ENCODE measurements at regions not wholly inside any gene's neighbourhood (a gene's known extent, or its start where the extent isn't known, plus 50 kb on each side); places are given as distances from the start of the nearest gene placed in this dataset.
A peak's percentile ranks its signal among the peaks of the same experiment; 100 is the strongest.

- DNase-seq, result no peak
Measured at GRCh38 chr12:60935981-60936761, 1324.0 kb upstream of the USP15 start.

DNA sequence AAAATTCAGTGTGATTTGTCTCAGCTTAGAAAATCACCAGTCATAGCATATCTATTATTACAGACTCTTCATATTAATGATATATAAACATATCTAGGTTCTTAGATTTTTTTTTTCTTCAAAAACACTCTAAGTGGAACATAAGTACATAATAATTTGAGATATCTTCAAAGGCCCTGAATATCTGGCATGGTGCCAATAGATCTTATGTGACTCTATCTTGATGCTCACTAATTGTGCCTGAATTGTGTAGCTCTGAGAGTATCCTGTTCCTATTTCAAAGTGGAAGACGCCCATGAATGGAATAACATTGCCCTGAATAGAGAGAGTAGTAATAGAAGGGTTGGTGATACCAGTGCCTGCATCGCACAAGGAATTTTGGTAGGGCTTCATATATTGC, 1312.7 kb upstream of the USP15 start:
- DNase-seq, result no peak

DNA sequence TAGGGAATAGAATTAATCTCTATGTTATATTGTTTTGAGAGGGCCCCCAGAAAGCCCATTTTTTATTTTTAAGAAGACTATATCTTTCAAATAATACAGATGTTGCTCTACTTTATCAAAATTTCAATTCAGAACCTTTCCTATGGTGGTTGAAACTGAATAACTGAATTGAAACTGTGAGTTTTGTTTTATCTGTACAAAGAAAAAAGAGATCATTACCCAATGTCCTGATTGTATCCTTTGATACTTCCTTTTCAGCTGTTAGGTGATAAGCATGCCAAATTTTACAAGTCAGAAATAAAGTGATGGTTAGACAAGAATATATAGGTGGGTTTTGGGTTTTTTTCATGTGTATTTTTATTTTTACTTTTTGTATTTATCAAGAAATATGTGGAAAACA, 1293.1 kb upstream of the USP15 start:
- no peak for DNase-seq

DNA sequence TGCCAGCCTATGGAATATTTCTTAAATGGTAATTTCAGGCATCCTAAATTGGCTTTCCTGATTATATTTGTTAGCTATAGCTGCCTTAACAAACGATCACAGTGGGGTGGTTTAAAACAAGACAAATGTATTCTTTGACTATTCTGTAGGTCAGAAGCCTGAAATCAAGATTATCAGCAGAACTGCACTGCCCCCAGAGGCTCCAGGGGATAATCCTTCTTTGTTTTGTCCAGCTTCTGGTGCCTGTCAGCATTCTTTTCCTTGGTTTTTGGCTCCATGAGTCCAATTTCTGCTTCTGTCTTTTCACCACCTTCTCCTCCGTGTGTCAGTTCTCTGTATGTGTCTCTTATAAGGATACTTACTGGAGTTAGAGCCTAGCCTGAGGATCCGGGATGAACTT, 1282.2 kb upstream of the USP15 start:
- DNase-seq, result peak in 1 of 2 experiments; percentile 8

- DNase-seq, result no peak
Measured at GRCh38 chr12:60980558-60980957, 1279.6 kb upstream of the USP15 start.

DNA sequence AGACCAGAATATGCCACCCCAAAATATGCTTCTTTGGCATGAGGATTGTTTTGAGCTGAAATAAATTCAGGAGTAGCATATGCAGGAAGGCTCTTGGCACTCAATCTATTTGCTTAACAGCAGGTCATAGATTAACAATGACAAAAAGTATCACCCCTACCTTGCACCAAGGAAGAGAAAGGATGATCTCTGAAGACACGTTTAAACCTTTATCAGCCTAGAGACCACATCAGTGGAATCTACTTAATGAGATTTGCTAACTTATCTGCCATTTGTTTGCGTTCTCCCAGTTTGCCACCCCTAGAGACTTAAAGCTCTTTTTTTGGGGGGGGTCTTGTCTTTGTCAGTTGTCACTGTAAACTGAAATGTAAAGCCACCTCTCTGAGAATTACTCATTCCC, 1278.7 kb upstream of the USP15 start:
- DNase-seq, result no peak

GRCh38 chr12:60992087-60992486, 1268.1 kb upstream of the USP15 start:
- DNase-seq, result no peak

GRCh38 chr12:60995256-60995825, 1264.9 kb upstream of the USP15 start:
- no peak for DNase-seq

DNA sequence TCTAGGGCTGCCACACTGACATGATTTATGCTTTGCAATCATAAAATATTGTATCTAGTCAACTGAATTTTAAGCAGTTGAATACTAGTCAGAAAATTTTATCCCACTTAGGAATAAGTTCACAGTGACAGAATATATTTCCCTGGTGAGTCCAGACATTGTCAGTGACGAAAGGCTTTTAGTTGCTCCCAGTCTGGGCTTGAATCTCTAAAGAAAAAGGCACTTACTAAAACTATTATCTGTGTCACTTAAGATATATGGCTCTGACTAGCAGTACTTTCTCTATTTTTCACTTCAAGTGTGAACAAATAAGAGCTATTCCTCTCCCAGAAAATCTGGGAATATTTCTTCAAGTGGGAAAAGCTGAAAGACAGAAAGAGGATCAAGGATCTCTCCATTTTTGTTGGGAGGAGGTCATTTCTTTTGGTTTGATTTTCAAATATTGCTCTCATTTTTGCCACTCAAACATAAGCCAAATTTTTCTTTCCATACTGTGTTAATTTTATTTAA, 1262.3 kb upstream of the USP15 start:
- DNase-seq, result no peak

GRCh38 chr12:61009192-61009591, 1251.0 kb upstream of the USP15 start:
- no peak for DNase-seq

DNA sequence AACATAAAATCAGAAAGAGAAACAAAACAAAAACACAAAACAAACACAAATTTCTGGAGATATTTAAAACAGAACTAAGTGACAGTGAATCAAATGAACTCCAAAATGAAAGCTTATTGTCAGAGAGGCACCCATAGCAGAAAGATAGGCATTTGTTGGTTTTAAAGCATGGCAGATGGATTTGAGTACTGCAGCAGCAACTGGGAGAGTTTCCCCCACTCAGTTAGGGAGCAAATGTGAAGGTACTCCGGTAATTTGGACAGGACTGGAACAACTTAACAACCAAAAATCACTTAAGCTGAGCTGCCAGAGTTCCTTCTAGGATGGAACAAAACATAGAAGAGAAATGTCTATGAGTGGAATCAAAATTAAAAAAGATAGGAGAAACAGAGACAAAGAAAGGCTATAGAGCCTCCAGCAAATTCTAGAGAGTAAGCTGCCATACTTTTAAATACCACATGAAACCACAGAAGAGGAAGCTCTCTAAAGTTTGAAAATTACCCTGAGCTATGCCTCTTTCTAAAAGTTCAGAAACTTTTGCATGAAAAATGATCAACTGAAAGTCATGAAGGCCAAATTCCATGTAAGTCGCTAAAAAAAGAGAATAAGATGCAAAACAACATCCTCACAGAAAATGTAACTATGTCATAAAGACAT, 1248.3 kb upstream of the USP15 start:
- no peak for DNase-seq

GRCh38 chr12:61018571-61018970, 1241.6 kb upstream of the USP15 start:
- no peak for DNase-seq

DNA sequence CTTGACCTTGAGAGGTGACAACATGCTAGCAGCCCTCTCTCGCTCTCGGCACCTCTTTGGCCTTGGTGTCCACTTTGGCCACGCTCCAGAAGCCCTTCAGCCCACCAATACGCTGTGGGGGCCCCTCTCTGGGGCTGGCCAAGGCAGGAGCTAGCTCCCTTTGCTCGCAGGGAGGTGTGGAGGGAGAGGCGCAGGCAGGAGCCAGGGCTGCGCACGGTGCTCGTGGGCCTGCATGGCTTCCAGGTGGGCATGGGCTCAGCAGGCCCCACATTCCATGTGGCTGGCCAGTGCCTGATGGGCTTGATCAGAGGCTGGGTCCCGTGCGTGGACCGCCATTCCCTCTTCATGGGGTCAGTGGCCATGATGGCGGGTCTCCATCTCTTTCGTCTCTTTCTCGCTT, 1237.0 kb upstream of the USP15 start:
- DNase-seq, result no peak

- no peak for DNase-seq
Measured at GRCh38 chr12:61029516-61029915, 1230.7 kb upstream of the USP15 start.

GRCh38 chr12:61037792-61038191, 1222.4 kb upstream of the USP15 start:
- no peak for DNase-seq

DNA sequence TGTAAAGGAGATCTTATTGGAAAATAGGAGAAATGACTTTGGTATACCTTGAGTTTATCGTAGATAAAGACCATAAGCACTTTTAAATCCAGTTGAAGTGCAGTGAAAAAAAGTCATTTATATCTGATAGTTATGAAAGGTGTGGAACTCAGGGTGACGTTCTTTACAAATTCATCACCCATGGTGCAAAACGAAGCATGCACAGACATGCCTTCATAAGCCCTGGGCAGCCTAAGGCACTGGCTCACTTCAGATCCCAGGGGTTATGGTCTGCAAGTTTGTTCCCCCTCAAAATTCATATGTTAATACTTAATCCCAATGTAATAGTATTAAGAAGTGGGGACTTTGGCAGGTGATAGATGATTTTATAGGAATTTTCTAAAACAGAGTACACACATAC, 1216.4 kb upstream of the USP15 start:
- DNase-seq, result no peak

DNA sequence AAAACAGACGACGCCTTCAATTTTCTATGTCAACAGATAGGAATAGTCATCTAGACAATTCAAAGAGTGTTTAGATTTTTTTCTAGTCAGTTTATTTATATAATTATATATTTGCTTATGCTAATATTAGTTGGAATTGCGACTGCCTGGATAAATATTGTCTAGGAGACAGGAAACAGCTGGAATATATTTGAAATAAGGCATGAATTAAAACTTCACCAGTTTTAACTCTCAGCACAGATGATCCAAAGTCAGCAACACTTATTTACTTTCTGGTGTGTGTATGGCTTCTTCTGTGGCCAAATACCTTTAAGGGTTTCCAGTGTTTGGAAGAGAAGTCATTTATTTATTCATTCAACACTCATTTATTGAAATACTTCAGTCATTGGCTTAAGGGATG, 1215.4 kb upstream of the USP15 start:
- DNase-seq, result no peak

DNA sequence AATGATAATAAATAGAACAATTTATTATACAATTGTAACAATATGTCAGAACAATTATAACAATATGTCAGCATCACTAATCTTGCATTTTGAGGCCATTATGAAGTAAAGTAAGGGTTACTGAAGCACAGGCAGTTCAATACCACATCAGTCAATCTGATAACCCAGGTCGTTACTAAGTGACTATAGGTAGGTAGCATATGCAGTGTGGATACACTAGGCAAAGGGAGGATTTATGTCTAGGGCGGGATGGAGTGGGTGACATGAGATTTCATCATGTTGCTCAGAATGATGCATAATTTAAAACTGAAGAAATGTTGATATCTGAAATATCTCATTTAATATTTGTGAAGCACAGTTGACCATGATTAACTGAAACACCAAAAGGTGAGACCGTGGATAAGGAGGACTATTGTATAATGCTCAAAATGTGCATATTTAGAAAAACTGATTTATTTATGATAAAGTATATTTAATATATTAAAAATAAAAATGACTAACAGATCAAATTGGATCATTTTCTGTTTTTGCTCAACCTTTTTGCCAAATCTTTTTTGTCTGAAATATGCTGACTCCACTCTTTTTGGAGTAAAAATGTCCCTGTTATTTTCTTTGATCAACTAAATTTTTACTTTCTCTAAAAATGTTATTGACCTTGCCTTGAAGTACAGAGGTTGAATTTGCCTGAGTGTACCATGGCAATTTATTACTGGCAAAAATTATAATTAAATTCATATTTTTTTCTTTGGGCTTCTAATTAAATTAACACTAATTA, 1189.4 kb upstream of the USP15 start:
- DNase-seq, result no peak

GRCh38 chr12:61072717-61073116, 1187.5 kb upstream of the USP15 start:
- no peak for DNase-seq

DNA sequence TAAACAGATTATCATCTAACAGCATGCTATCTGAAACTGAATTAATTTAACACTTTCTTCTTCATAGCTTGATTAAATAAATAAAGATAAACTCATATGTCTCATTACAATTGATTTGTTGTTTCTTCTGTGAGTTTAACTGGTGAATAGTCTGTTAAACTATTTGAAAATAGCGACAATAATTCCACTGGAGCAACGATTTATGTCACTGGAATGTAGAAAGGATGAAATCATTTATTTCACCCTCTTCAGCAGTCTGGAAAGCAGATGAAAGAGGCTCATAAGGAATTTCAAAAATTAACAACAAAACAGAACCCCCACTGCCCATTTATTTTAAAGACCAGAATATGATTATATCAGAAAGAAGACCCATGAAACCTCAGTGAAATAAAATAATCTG, 1165.1 kb upstream of the USP15 start:
- no peak for DNase-seq

- DNase-seq, result no peak
Measured at GRCh38 chr12:61098031-61098580, 1162.1 kb upstream of the USP15 start.

GRCh38 chr12:61107118-61107517, 1153.1 kb upstream of the USP15 start:
- no peak for DNase-seq

DNA sequence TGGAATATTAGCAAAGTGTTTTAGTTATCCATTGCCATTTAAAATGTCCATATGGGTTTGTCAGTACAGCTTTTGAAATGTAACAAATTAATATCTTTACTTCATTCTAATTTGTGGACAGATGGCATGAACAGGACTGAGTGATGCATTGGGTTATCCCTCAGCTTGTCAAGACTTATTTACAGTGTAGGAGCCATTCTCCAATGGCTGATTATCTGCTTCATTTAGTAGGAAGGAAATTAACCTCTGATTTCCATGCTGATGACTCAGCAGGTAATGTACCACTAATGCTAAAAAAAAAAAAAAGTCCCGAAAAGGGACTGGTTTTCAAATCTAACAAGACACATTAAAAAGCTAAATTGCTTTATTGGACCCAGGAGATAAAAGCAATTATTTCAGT, 1149.0 kb upstream of the USP15 start:
- peak; percentile 4 to 40 for DNase-seq

Data from NCI-H524 (cell line).